DND-41 (cell line): ENCODE measurements at regions not wholly inside any gene's neighbourhood (a gene's known extent, or its start where the extent isn't known, plus 50 kb on each side); places are given as distances from the start of the nearest gene placed in this dataset.

Source experiments
- ATAC-seq: fragments of 200-7000 bp; cut with Tn5 transposase; 3 replicates; pipeline ENCODE4 v1.9.1; 2021; ENCODE audit warnings: low read depth; ENCODE audit not compliant: insufficient read depth
- DNase-seq: peaks from one replicate; pipeline ENCODE4 v3.0.0-alpha.2; 2020
- H2AFZ ChIP-seq: 2 replicates; pipeline ENCODE4 v1.6.0; 2012; ENCODE audit warnings: low read depth, low read length
- H3K27ac ChIP-seq: 2 replicates; pipeline ENCODE4 v1.5.1; 2012; ENCODE audit warnings: low read length, inconsistent platforms
- H3K27me3 ChIP-seq: fragments of 200-600 bp; sonication (generic); 2 replicates; pipeline ENCODE4 v1.6.0; 2012; ENCODE audit warnings: low read length, mild to moderate bottlenecking, inconsistent platforms; ENCODE audit not compliant: insufficient read depth, poor library complexity
- H3K36me3 ChIP-seq: 2 replicates; pipeline ENCODE4 v1.5.1; 2012; ENCODE audit warnings: low read length, inconsistent platforms; ENCODE audit not compliant: insufficient read depth
- H3K4me1 ChIP-seq: 2 replicates; pipeline ENCODE4 v1.5.1; 2012; ENCODE audit warnings: mild to moderate bottlenecking, low read length; ENCODE audit not compliant: insufficient read depth
- H3K4me2 ChIP-seq: 2 replicates; pipeline ENCODE4 v1.6.0; 2012; ENCODE audit warnings: mild to moderate bottlenecking, moderate library complexity, low read length, inconsistent platforms; ENCODE audit not compliant: insufficient read depth
- H3K4me3 ChIP-seq, 2 experiments: fragments of 200-600 bp in 1 of 2; shearing (Covaris generic) in 1 of 2; 2 replicates each; pipeline ENCODE4 v1.5.1; 2012 to 2016; ENCODE audit warnings: inconsistent platforms in 2 of 2, low read length in 2 of 2, mild to moderate bottlenecking in 2 of 2, low read depth in 1 of 2, moderate library complexity in 1 of 2
- H3K79me2 ChIP-seq: 2 replicates; pipeline ENCODE4 v1.6.0; 2012; ENCODE audit warnings: low read length, inconsistent platforms; ENCODE audit not compliant: insufficient read depth
- H3K9ac ChIP-seq: 2 replicates; pipeline ENCODE4 v1.6.0; 2012; ENCODE audit warnings: low read depth, mild to moderate bottlenecking, inconsistent platforms, low read length, moderate library complexity
- H3K9me3 ChIP-seq: 2 replicates; pipeline ENCODE4 v1.5.1; 2012; ENCODE audit warnings: low read length, moderate library complexity, mild to moderate bottlenecking, inconsistent platforms; ENCODE audit not compliant: insufficient read depth, severe bottlenecking
- H4K20me1 ChIP-seq: 2 replicates; pipeline ENCODE4 v1.6.0; 2012; ENCODE audit warnings: low read length; ENCODE audit not compliant: insufficient read depth
- CTCF ChIP-seq: IDR thresholded peaks from 2 replicates; pipeline ENCODE4 v1.5.1; 2012; ENCODE audit warnings: borderline replicate concordance, low read length, moderate library complexity, mild to moderate bottlenecking; ENCODE audit not compliant: poor library complexity, severe bottlenecking; ENCODE audit errors: extremely low read depth
- EZH2 ChIP-seq: IDR thresholded peaks from 3 replicates; pipeline ENCODE4 v1.6.1; 2012; ENCODE audit warnings: borderline replicate concordance, low read depth, mild to moderate bottlenecking, moderate library complexity, low read length, inconsistent platforms; ENCODE audit not compliant: severe bottlenecking

DNA sequence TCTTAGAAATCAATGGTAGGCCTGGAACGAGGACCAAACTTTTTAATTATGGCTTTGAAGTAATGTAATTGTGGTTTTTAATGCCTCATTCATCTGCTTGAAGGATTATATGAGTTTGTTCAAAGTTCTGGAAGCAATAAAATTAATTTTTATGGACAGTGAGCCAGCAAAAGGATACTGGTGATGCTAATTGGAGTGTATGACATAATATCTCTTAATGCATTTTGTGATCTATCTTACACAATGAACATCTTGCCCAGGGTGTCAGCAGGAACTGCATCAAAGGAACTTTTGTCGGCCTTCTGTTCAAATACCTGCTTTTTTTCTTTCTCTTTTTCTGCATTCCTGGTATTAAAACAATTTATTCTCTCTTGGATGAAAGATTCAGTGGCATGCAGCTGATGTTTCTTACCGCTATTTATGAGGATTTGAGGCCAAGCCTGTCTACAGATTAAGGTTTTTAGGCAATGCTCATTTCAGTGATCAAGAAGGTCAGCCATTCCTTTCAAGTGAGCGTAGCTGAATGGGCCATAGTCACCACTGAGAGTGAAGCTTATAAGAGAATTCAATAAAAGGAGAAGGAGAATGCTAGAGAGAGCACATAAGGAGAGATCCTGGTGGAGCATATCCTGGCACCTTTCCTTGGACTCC is 974.8 kb downstream of the SORCS3 start:
- ATAC-seq = no peak
- no peaks in the 10 kb centered on the region for H3K27me3 ChIP-seq

GRCh38 chr10:105611244-105611798 is 970.2 kb downstream of the SORCS3 start:
- no peaks in the 10 kb centered on the region for H3K27me3 ChIP-seq
- no peaks in the 10 kb centered on the region for H3K4me1 ChIP-seq
- H3K4me2 ChIP-seq = no peak overlapping the region
- no peak overlapping the region for H3K4me3 ChIP-seq
- H3K36me3 ChIP-seq = no peaks in the 10 kb centered on the region
- H3K9me3 ChIP-seq = no peaks in the 10 kb centered on the region
- H3K9ac ChIP-seq = no peak overlapping the region
- no peaks in the 10 kb centered on the region for H4K20me1 ChIP-seq
- H3K27ac ChIP-seq = no peak overlapping the region
- ATAC-seq (no peak), DNase-seq (no peak)
- TF ChIP-seq EZH2 (no peak), CTCF (no peak)
- H3K79me2 ChIP-seq = no peaks in the 10 kb centered on the region
- H2AFZ ChIP-seq = no peak overlapping the region

More for the DNA sequence above, 974.8 kb downstream of the SORCS3 start:
- no peak overlapping the region for H2AFZ ChIP-seq
- no peaks in the 10 kb centered on the region for H3K4me1 ChIP-seq
- no peak overlapping the region for H3K4me3 ChIP-seq
- no peak for DNase-seq
- H4K20me1 ChIP-seq = no peaks in the 10 kb centered on the region
- no peak overlapping the region for H3K9ac ChIP-seq
- no peaks in the 10 kb centered on the region for H3K9me3 ChIP-seq
- no peaks in the 10 kb centered on the region for H3K36me3 ChIP-seq
- TF ChIP-seq CTCF = no peak
- TF ChIP-seq EZH2 = no peak
- H3K27ac ChIP-seq = no peak overlapping the region
- no peak overlapping the region for H3K4me2 ChIP-seq
- H3K79me2 ChIP-seq = no peaks in the 10 kb centered on the region

- Histone ChIP-seq H4K20me1 (no peaks in the 10 kb centered on the region), H3K9ac (no peak overlapping the region), H3K36me3 (no peaks in the 10 kb centered on the region), H3K4me1 (no peaks in the 10 kb centered on the region), H3K79me2 (no peaks in the 10 kb centered on the region), H3K27ac (no peak overlapping the region), H3K4me3 (no peak overlapping the region), H3K27me3 (no peaks in the 10 kb centered on the region), H3K4me2 (no peak overlapping the region), H2AFZ (no peak overlapping the region), H3K9me3 (no peaks in the 10 kb centered on the region)
- no peak for ATAC-seq
- no peak for TF ChIP-seq EZH2
- TF ChIP-seq CTCF = no peak
- DNase-seq = no peak
Observed at GRCh38 chr10:105609451-105609850, 968.4 kb downstream of the SORCS3 start.
